Adipocyte (in vitro differentiated cells): ENCODE measurements at regions not wholly inside any gene's neighbourhood (a gene's known extent, or its start where the extent isn't known, plus 50 kb on each side); places are given as distances from the start of the nearest gene placed in this dataset.
"Not testable (repeated sequence)": the region's sequence is repeated elsewhere in the genome, so short reads cannot be mapped to it uniquely, and the experiment has no call there.

Experiments used
- DNase-seq: peaks from one replicate; pipeline ENCODE4 v3.0.0-alpha.2; 2015; ENCODE audit warnings: low read depth
- H3K27me3 ChIP-seq: replicated peaks from 2 replicates; pipeline ENCODE4 v1.7.0; 2013; ENCODE audit warnings: mild to moderate bottlenecking, low read length, moderate library complexity; ENCODE audit not compliant: control insufficient read depth, insufficient read depth
- H3K36me3 ChIP-seq: 2 replicates; pipeline ENCODE4 v1.7.0; 2013; ENCODE audit warnings: low read length, mild to moderate bottlenecking, moderate library complexity; ENCODE audit not compliant: control insufficient read depth, insufficient read depth, severe bottlenecking
- H3K4me1 ChIP-seq: 2 replicates; pipeline ENCODE4 v1.7.0; 2013; ENCODE audit warnings: mild to moderate bottlenecking, low read length, moderate library complexity; ENCODE audit not compliant: control insufficient read depth, insufficient read depth
- H3K4me3 ChIP-seq: 2 replicates; pipeline ENCODE4 v1.7.0; 2013; ENCODE audit warnings: mild to moderate bottlenecking, low read length, moderate library complexity
- H3K9ac ChIP-seq: 2 replicates; pipeline ENCODE4 v1.7.0; 2013; ENCODE audit warnings: mild to moderate bottlenecking, low read length, moderate library complexity
- H3K9me3 ChIP-seq: 2 replicates; pipeline ENCODE4 v1.7.0; 2013; ENCODE audit warnings: mild to moderate bottlenecking, low read length, moderate library complexity; ENCODE audit not compliant: control insufficient read depth

- peaks cover 2% of the 10 kb centered on the region for H3K9me3 ChIP-seq
- peaks cover 3% of the 10 kb centered on the region for H3K27me3 ChIP-seq
- DNase-seq, result no peak
- H3K9ac ChIP-seq, result no peak overlapping the region
- no peak overlapping the region for H3K4me3 ChIP-seq
- H3K4me1 ChIP-seq, result peaks cover 5% of the 10 kb centered on the region
- H3K36me3 ChIP-seq, result no peaks in the 10 kb centered on the region
Measured at GRCh38 chr12:127820846-127821245, 446.1 kb upstream of the TMEM132C start.

DNA sequence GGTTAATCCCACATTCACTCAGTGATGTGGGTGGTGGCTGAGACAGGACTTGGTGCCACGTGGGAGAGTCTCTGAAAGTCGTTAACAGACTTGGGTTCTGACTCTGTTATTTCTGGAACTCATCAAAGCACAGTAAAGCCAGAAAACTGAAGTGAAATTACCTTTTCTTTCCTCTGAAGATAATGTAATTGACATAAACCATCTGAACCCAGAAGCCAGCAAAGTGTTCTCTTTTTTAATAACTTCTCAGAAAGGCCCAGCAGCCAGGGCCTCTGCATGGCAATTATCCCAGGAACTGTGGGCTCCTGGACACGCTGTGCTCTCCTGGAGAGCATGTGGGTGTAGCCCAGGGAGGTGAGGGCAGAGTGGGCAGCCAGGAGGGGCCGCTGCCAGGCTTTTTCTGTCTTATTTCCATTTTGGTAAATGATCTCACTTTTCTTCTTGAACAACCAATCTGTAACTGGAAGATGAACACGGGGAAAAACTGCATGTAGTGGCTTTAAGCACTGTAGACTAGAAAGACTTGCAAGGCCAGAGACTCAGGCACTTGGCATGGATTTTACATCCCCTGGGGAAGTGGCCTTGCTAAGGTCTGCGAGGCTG lies 444.1 kb upstream of the TMEM132C start:
- no peaks in the 10 kb centered on the region for H3K36me3 ChIP-seq
- H3K9me3 ChIP-seq, result no peaks in the 10 kb centered on the region
- peak; percentile 38 for DNase-seq
- H3K4me1 ChIP-seq, result peaks cover 5% of the 10 kb centered on the region
- peaks cover 5% of the 10 kb centered on the region for H3K27me3 ChIP-seq
- H3K9ac ChIP-seq, result no peak overlapping the region
- H3K4me3 ChIP-seq, result no peak overlapping the region

DNA sequence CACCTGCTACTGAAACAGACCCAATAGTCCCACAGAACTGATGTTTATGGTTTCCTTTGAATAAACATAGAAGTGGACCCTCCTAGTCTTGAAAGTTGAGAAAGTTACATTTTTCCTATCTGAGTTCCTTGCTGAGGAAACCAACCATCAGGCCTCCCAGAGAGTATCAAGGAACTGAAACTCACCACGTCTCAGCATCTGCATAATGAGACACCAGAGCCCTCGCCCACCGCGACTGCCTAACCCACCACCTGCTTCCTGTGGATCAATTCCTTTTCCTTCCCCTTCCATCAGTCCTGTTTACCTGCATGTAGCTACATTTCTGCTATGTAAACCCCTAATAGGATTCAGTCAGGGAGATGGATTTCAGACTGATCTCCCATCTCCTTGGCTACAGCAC lies 443.2 kb upstream of the TMEM132C start:
- Histone ChIP-seq H3K9ac (no peak overlapping the region), H3K27me3 (peaks cover 7% of the 10 kb centered on the region), H3K36me3 (no peaks in the 10 kb centered on the region), H3K4me1 (peaks cover 5% of the 10 kb centered on the region), H3K9me3 (no peaks in the 10 kb centered on the region), H3K4me3 (no peak overlapping the region)
- no peak for DNase-seq

DNA sequence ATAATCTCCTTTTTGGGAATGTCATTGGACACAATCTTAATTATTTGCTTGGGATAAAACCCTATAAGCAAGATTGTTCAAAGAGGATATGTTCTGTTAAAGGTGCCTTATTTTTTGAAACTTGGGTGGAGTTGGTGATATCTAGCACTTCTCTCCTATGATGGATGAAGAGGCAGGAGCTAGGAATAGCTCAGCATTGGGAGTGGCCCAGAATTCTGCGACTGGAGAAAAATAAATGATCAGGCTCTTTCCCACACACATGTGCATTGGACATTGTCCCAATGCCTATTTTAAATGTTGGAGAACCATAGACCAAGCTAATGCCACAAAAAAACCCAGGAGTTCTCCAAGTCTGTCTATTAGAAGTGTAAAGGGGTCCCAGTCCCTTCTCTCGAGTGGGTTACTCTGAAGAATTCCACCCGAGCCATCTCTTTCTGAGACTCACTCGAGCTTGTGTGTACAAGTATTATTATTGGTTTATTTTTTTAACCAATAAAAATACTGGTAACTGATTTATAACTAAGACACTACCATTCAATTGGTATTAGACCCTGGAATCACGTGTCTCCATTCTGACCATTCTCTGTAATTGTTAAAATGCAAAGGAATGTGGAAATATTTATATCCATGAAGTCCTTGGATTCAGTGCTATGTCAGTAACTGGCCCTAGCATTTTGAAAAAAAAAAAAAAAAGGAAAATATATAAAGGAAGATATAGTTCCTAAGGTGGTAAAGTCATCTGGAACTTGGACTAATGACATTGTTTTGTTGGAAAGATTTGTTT lies 437.5 kb upstream of the TMEM132C start:
- Histone ChIP-seq H3K27me3 (peaks cover 3% of the 10 kb centered on the region), H3K9ac (no peak overlapping the region), H3K4me3 (no peak overlapping the region), H3K4me1 (no peaks in the 10 kb centered on the region), H3K36me3 (no peaks in the 10 kb centered on the region), H3K9me3 (no peaks in the 10 kb centered on the region)
- no peak for DNase-seq

DNA sequence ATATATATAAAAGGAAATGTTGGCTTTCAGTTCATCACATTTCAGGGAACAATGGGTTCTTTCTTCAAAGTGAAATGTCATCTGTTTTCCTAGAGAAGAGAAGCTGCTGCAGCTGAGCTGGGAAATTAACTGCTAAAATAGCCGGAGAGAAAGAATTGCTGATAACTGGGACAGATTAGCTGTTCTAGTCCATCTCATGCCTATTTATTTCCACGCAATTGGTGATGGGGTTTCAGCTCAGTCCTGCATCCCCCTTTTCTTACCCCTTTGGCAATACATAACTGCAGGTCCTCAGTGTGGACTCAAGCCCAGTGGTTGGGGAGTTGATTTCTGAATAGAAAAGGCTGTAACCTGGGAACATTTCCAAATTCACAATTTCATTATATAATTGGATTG lies 436.9 kb upstream of the TMEM132C start:
- Histone ChIP-seq H3K4me1 (no peaks in the 10 kb centered on the region), H3K9ac (no peak overlapping the region), H3K4me3 (no peak overlapping the region), H3K9me3 (no peaks in the 10 kb centered on the region), H3K36me3 (no peaks in the 10 kb centered on the region), H3K27me3 (peaks cover 3% of the 10 kb centered on the region)
- DNase-seq, result no peak

DNA sequence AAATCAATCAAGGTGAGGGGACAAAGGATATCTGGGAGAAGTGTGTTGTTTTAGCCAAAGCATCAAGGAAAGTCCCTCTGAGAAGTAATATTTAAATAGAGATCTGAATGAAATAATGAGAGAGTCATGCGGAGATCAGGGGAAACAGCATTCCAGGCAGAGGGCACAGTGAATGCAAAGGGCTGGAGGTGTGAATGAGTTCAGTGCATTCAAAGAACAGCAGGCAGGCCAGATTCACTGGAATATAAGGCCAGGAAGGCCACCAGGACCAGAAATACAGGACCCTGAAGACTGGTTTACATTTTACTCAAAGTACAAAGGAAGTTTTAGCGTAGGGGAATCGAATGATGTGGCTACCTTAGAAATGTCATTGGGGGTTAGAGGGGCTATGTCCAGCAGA lies 436.2 kb upstream of the TMEM132C start:
- DNase-seq, result no peak
- no peak overlapping the region for H3K4me3 ChIP-seq
- no peaks in the 10 kb centered on the region for H3K4me1 ChIP-seq
- H3K36me3 ChIP-seq, result no peaks in the 10 kb centered on the region
- H3K27me3 ChIP-seq, result peaks cover 3% of the 10 kb centered on the region
- no peaks in the 10 kb centered on the region for H3K9me3 ChIP-seq
- H3K9ac ChIP-seq, result no peak overlapping the region

GRCh38 chr12:127832172-127832571 lies 434.8 kb upstream of the TMEM132C start:
- Histone ChIP-seq H3K4me3 (no peak overlapping the region), H3K27me3 (peaks cover 3% of the 10 kb centered on the region), H3K36me3 (no peaks in the 10 kb centered on the region), H3K4me1 (no peaks in the 10 kb centered on the region), H3K9ac (no peak overlapping the region), H3K9me3 (no peaks in the 10 kb centered on the region)
- DNase-seq, result no peak

GRCh38 chr12:127836802-127837201 lies 430.2 kb upstream of the TMEM132C start:
- H3K27me3 ChIP-seq, H3K4me1 ChIP-seq, H3K4me3 ChIP-seq, H3K36me3 ChIP-seq, H3K9me3 ChIP-seq, DNase-seq, H3K9ac ChIP-seq: not testable (repeated sequence)

GRCh38 chr12:127857661-127858060 lies 409.3 kb upstream of the TMEM132C start:
- H3K27me3 ChIP-seq, result peaks cover 3% of the 10 kb centered on the region
- no peaks in the 10 kb centered on the region for H3K36me3 ChIP-seq
- no peak overlapping the region for H3K9ac ChIP-seq
- no peak overlapping the region for H3K4me3 ChIP-seq
- no peaks in the 10 kb centered on the region for H3K4me1 ChIP-seq
- peaks cover 4% of the 10 kb centered on the region for H3K9me3 ChIP-seq
- no peak for DNase-seq

DNA sequence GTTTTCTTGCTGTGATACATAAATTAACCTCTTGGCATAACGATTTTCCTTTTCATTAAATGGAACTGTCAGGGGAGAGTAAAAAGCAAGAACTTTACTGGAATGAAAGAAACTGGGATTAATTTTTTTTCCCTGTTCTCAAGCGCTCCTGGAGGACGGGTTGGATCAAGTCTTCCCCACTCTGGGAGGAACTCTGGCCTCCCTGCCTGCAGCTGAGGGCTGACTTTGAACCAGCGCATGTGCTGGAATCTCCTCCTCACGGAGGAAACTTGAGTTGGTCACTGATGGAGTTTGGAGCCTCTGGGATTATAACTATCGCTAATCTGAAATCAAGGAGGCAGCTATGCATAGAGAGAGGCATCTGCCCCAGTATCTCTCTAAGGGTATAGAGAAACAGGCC lies 406.4 kb upstream of the TMEM132C start:
- Histone ChIP-seq H3K27me3 (peaks cover 3% of the 10 kb centered on the region), H3K4me1 (no peaks in the 10 kb centered on the region), H3K36me3 (no peaks in the 10 kb centered on the region), H3K9ac (no peak overlapping the region), H3K4me3 (no peak overlapping the region), H3K9me3 (peaks cover 4% of the 10 kb centered on the region)
- DNase-seq, result no peak

GRCh38 chr12:127861406-127861805 lies 405.6 kb upstream of the TMEM132C start:
- no peak for DNase-seq
- Histone ChIP-seq H3K27me3 (no peaks in the 10 kb centered on the region), H3K4me1 (no peaks in the 10 kb centered on the region), H3K9me3 (peaks cover 4% of the 10 kb centered on the region), H3K9ac (no peak overlapping the region), H3K36me3 (no peaks in the 10 kb centered on the region), H3K4me3 (no peak overlapping the region)
